DND-41 (cell line): ENCODE measurements at regions not wholly inside any gene's neighbourhood (a gene's known extent, or its start where the extent isn't known, plus 50 kb on each side); places are given as distances from the start of the nearest gene placed in this dataset.

Experiments used
- ATAC-seq: fragments of 200-7000 bp; cut with Tn5 transposase; 3 replicates; pipeline ENCODE4 v1.9.1; 2021; ENCODE audit warnings: low read depth; ENCODE audit not compliant: insufficient read depth
- DNase-seq: peaks from one replicate; pipeline ENCODE4 v3.0.0-alpha.2; 2020
- H2AFZ ChIP-seq: 2 replicates; pipeline ENCODE4 v1.6.0; 2012; ENCODE audit warnings: low read depth, low read length
- H3K27ac ChIP-seq: 2 replicates; pipeline ENCODE4 v1.5.1; 2012; ENCODE audit warnings: low read length, inconsistent platforms
- H3K27me3 ChIP-seq: fragments of 200-600 bp; sonication (generic); 2 replicates; pipeline ENCODE4 v1.6.0; 2012; ENCODE audit warnings: low read length, mild to moderate bottlenecking, inconsistent platforms; ENCODE audit not compliant: insufficient read depth, poor library complexity
- H3K36me3 ChIP-seq: 2 replicates; pipeline ENCODE4 v1.5.1; 2012; ENCODE audit warnings: low read length, inconsistent platforms; ENCODE audit not compliant: insufficient read depth
- H3K4me1 ChIP-seq: 2 replicates; pipeline ENCODE4 v1.5.1; 2012; ENCODE audit warnings: mild to moderate bottlenecking, low read length; ENCODE audit not compliant: insufficient read depth
- H3K4me2 ChIP-seq: 2 replicates; pipeline ENCODE4 v1.6.0; 2012; ENCODE audit warnings: mild to moderate bottlenecking, moderate library complexity, low read length, inconsistent platforms; ENCODE audit not compliant: insufficient read depth
- H3K4me3 ChIP-seq, 2 experiments: fragments of 200-600 bp in 1 of 2; shearing (Covaris generic) in 1 of 2; 2 replicates each; pipeline ENCODE4 v1.5.1; 2012 to 2016; ENCODE audit warnings: inconsistent platforms in 2 of 2, low read length in 2 of 2, mild to moderate bottlenecking in 2 of 2, low read depth in 1 of 2, moderate library complexity in 1 of 2
- H3K79me2 ChIP-seq: 2 replicates; pipeline ENCODE4 v1.6.0; 2012; ENCODE audit warnings: low read length, inconsistent platforms; ENCODE audit not compliant: insufficient read depth
- H3K9ac ChIP-seq: 2 replicates; pipeline ENCODE4 v1.6.0; 2012; ENCODE audit warnings: low read depth, mild to moderate bottlenecking, inconsistent platforms, low read length, moderate library complexity
- H3K9me3 ChIP-seq: 2 replicates; pipeline ENCODE4 v1.5.1; 2012; ENCODE audit warnings: low read length, moderate library complexity, mild to moderate bottlenecking, inconsistent platforms; ENCODE audit not compliant: insufficient read depth, severe bottlenecking
- H4K20me1 ChIP-seq: 2 replicates; pipeline ENCODE4 v1.6.0; 2012; ENCODE audit warnings: low read length; ENCODE audit not compliant: insufficient read depth
- CTCF ChIP-seq: IDR thresholded peaks from 2 replicates; pipeline ENCODE4 v1.5.1; 2012; ENCODE audit warnings: borderline replicate concordance, low read length, moderate library complexity, mild to moderate bottlenecking; ENCODE audit not compliant: poor library complexity, severe bottlenecking; ENCODE audit errors: extremely low read depth
- EZH2 ChIP-seq: IDR thresholded peaks from 3 replicates; pipeline ENCODE4 v1.6.1; 2012; ENCODE audit warnings: borderline replicate concordance, low read depth, mild to moderate bottlenecking, moderate library complexity, low read length, inconsistent platforms; ENCODE audit not compliant: severe bottlenecking

DNA sequence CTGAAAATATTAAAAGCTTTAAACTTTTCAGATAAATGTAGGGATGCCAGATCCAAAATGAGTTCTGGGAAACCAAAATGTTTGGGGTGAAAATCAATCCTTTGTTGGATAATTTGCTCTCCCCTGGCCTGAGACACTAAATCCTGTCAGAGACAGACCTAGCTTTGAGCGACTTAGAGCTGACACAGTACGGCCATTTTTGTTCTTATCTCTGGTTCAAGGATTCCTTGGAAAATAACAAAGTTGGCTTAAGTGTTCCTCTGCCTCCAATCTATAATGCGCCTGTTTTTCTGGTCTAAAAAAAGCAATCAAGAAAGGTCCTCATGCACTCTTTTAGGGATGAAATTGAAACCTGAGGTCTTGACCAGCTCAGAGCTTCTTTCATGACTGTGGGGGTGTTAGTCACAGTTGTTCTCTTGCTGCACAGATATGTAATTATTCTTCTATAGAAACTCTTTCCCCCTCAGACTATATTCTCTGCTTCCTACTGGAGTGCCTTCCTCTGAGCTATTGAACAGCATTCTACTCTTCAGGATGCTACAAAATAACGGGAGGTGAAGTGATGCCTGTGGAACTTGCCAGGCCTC, 52.3 kb upstream of the EGLN3 start:
- Histone ChIP-seq H3K27me3 (no peaks in the 10 kb centered on the region), H3K9ac (no peak overlapping the region), H2AFZ (no peak overlapping the region), H3K79me2 (no peaks in the 10 kb centered on the region), H3K27ac (no peak overlapping the region), H3K4me2 (no peak overlapping the region), H3K9me3 (no peaks in the 10 kb centered on the region), H4K20me1 (no peaks in the 10 kb centered on the region), H3K36me3 (no peaks in the 10 kb centered on the region), H3K4me3 (no peak overlapping the region), H3K4me1 (no peaks in the 10 kb centered on the region)
- DNase-seq (no peak), ATAC-seq (no peak)
- TF ChIP-seq EZH2 (no peak), CTCF (no peak)
